Astrocyte of the hippocampus (primary cell): ENCODE measurements at regions not wholly inside any gene's neighbourhood (a gene's known extent, or its start where the extent isn't known, plus 50 kb on each side); places are given as distances from the start of the nearest gene placed in this dataset.

Source experiments
- DNase-seq: peaks from one replicate; pipeline ENCODE4 v3.0.0; 2011; ENCODE audit warnings: low read depth, low spot score

DNA sequence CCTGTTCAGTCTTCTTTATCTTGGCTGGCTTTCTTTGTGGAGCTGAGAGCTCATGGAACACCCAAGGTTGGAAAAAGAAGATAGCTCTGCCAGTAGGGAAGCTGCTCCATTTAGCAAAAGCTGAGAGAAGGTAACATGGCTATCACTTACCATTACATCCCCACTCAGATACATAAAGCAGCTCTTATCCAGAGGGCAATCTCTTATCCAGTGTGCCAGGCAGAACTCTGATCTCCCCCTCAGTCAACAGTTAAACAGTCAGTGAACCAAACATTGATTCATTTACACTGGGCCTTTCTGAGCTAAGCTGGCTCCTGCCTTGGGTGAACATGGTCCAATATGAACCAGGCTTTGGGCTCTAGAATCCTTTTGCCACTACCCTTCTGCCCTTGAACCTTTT is 624.2 kb downstream of the NTRK3 start:
- no peak for DNase-seq

DNA sequence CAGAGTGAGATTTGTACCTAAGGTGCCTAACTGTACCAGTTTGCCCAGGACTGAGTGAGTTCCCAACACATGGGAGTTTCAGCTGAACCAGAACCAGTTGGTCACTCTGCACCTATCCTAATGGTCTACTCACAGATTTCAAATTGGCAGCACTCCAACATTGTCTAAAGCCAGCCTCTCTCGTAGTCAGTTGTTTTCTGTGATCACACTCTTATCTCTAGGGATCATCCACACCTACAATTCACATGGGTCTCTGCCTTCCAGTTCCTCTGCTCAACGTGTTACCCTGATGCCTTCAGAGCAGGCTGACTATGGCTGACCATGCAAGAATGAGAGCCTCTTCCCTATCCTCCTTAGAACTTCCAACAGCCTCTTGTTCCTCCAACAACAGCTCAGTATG is 624.8 kb downstream of the NTRK3 start:
- no peak for DNase-seq

DNA sequence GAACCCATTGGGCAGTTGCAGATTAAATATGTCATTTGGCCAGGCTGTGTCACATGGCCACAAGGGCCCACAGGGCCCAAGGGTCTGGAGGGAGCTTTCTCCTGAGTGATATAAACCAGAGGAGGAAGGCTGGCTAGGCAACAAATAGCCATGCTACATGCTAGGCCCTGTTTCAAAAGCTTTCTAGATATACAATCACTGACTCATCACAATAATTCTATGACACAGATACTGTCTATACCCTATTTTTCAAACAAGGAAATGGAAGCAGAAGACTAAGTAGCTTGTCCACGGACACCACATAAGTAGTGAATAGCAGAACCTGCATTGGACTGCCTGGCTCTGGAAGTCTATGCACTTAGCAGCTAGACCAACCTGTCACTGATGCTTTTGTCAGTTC is 625.4 kb downstream of the NTRK3 start:
- DNase-seq, result no peak

DNA sequence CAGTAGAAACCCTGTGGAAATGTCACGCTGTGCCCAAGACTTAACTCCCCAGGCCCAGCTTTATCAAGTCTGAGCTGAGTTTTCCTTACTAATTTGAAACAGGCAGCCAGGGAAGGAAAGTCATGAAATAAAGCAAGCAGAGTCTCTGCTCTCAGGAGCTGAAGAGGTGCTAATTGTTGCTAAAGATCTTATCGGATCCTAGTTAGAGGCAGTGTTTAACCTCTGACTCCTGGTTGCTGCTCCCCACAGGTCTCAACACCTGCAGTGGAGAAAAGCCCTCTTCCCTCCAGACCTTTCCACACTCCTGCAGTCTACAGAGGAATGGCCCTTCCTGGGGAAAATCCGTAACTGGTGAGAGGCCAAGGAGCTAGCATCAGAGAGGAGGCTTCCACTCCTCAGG is 628.2 kb downstream of the NTRK3 start:
- DNase-seq, result no peak

DNA sequence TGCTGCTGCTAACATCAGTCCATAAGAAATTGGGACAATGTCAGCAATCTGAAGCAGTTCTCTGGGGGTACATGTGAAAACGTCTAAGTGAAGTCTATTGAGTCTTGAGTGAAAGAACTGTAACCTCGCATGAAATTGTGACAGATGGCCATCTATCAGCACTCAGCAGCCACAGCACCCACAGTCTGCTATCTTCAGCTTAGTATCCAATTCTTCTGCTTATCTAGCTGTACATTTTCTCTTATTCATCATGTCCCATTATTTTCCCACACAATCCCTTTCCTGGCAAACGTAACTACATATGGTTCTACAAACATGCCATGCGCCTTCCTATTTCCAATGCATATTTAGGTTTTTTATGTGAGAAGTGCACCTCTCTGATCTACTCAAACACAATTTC is 629.7 kb downstream of the NTRK3 start:
- DNase-seq, result no peak

DNA sequence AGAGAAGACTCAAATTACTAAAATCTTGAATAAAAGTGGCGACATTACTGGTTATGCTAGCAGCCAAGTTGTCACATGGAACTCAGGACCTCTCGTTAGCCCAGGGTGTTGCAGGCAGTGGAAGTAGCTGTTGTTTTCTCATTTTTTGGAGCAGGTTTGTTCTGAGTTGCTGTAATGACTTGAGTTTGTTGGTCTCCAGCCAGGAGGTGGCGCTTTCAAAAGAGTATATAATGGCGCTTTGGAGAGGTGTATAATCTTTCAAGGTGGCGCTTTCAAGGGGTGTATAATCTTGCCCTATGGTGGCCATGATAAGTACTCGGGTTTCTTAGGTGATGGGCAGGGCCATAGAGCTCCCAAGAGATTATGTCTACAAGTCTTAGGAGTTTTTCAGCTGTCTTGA is 632.7 kb downstream of the NTRK3 start:
- DNase-seq, result no peak

DNA sequence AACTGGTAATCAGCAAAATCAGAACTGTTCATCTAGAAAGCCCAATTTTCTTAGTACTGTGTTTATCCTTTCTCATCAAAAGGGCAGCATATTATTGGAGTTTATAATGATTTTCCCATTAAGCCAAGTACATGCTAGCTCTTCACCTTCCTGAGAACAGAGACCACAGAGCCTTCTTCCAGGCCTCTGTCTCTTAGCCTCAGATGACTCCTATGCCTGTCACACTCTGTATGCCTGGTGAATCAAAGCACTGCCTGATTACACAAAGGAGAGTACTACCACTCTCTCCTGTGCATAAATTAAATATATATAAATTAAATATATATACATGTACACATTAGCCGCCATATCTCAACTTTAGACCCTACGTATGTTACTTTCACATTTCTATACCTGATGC is 636.1 kb downstream of the NTRK3 start:
- no peak for DNase-seq

DNA sequence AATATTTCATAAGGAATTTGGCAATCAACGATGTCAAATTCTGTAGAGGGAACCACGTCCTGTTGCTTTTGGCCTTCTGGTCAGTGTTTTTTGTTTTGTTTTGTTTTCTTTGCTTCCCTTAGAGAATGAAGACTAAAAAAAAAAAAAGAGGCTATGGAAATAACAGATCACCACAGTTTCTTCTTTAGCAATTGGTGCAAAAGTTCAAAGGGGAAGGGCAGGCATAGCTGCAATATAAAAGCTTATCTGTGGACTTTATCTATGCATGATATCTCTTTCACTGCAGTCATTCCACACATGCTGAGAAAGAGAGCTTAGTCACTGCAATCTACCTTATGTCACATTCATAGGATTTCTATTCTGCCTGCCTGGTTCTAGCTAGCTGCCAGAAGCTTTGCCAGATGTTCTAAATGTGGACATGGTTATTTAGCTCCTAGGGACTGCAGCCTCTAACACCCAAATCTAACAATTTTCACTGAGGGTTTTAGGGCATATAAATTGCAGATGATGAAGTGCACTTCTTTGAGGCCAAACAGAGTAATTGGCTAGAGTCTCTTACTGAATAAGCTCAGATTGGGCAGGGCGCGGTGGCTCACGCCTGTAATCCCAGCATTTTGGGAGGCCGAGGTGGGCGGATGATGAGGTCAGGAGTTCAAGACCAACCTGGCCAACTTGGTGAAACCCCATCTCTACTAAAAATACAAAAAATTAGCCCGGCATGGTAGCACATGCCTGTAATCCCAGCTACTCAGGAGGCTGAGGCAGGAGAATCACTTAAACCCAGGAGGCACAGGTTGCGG is 637.2 kb downstream of the NTRK3 start:
- DNase-seq, result peak; percentile 83

DNA sequence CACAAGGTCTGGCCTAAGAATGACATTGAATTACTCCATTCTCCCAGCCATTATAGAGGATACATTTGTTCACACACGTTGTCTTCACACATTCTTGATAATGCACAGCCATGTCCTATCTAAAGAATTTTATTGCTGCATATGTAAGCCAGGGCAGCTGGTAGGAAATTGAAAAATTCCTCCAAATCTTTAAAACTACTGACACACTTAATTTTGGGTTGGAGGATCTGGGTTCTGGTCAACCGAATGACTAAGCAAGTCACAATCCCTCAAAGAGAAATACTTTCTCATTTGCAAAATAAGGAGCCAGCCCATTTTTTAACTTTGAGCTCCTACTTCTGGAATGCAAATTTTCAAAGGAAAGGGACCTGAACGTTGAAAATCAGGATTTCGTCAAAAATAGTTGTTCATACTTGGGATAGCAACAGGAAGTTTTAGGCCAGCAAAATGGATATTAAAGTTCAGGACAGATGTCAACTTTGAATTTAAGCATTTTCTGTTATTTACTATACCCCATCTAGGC is 638.3 kb downstream of the NTRK3 start:
- DNase-seq, result no peak

DNA sequence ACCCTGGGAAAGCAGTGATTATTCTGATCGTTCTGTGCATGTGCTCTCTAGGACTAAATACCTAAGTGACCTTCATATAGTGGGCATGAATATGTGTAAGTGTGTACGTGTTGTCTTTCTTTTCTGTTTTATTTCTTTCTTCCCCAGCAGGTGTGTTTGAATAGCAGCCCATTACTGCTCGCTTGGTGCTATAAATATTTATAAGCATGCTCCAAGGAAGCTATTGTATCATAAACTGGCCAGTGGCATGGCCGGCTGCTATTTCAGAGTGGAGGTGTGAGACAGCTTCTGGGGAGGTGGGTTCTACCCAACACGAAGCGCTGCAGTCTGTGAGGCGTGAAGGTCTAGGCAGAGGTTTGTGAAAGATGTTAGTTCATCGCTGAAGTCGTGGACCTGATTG is 641.8 kb downstream of the NTRK3 start:
- DNase-seq, result no peak

DNA sequence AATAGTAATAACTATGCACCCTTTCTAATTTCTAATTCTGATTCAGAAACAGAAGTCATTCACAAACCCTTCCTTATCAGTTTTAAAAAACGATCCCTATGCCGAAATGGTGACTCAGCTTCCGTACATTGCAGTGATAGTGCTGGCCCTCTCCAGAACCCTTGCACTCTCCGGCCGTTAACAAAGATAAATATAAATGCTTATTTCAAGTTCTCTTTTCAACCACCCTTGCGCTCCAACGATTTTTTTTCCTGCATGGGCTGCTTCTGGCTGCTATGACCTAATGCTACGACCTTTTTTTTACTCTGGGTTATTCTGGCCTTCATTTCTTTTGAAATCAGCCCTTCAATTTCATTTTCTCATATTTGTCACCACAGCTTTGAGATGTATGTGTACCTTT is 646.2 kb downstream of the NTRK3 start:
- no peak for DNase-seq

DNA sequence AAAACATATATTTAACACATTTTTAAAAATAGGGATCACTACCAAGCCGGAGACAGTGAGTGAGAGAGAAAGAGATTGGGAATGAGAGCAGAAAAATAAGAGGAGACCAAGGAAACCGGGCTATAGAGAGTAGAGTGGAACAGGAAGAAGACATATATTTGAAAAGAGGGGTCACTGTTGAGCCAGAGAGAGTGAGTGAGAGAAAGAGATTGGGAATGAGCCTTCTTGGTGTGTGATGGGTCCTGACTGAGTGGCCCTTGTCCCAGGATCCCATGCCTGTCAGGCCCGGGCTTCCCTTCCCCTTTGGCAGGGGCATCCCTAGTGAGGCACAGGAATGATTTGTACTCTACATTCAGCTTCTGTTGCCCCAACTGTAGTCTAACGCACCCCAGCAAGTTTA is 646.6 kb downstream of the NTRK3 start:
- DNase-seq, result no peak

DNA sequence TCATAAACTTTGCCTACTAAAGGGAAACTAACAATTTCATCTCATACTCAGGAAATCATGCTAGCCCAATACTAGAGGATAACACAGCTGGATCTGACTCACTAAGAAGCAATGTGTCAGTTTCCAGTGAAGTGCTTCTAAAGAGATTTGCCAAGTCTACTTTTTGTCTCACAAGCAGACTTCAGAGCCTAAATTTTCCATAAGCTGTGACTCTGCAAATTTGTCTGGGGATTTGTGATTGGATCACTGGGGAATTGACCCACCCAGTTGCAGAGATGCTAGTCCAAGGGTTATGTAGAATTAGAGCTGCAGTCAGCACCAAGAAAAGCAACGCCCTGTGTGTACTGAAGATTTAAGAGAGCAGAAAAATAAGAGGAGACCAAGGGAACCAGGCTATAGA is 647.1 kb downstream of the NTRK3 start:
- DNase-seq, result peak; percentile 82

DNA sequence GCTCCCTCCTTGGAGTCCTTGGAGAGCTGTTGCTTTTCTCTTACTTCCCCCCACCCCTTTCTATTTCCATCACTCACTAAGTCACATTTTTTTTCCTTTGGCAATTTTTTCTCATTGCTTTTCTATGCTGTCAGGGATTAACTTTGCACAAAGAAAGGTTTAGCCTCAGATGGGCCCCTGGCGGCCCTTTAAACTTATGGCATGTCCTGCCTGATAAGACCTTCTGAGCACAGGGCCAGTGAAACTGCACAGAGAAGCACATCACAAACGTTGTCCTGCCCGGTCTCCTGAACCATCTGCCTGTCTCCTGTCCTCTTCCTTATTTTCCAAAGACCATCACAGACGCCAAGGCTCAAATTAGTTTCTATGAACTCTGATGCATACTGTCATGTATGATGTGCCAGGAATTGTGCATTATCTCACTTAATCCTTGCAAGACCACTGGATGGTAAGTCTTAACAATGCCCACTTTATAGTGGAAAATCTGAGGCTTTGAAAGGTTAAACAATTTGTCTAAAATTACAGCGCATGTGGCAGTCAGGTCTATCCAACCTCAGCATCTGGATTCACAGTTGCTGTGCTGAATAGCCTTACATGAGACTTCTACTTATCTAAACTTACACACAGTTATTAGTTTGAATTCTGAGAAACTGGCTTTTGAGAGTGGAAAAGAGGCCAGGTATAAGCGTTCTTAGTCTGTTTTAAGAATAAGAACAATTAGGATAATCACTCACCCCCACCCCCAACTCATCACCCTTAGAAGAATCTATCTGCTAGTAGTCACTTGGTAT is 648.1 kb downstream of the NTRK3 start:
- DNase-seq, result no peak

DNA sequence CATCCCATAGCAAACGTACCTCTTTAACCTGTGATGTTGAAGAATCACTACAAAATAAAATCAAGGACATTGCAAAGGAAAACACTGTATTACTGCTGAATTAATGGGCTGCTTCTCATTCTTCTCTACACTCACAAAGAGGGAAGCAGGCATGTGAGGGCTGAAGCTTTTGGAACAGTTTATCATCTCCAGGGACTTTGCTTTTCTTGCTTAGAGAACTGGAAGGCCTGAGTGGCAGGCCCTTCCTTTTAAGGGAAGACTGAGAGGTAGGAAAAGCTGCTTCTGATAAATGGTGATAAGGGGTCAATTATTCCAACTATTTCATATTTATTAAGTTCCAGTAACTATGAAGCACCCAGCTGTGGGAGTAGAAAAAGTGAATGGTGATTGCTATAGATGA is 649.6 kb downstream of the NTRK3 start:
- DNase-seq, result no peak

DNA sequence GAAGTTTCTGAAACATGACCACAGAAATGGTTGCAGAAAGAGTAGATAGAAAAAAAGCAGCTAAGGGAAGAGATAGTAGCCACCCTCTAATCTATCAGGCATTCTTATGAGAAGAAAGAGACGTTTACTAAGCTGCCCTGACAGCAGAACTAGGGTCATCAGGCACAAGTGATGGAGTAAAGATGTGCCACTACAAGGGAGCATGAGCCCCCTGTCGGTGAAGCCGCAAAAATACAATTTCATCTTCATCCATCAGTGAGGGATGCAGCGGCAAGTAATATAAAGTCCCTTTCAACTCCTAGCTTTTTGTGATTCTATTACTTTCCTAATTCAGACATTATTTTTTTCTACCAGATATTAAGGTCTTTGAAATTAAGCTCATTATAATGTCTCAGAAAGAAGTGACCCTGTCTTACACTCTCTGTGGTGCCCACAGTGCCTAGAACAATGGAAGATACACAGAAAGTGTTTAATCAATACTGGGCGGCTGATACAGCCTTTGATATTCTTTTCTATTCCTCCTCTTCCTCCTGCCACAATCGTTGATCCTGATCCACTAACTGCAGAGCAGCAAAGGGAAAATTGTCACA is 651.6 kb downstream of the NTRK3 start:
- DNase-seq, result no peak

DNA sequence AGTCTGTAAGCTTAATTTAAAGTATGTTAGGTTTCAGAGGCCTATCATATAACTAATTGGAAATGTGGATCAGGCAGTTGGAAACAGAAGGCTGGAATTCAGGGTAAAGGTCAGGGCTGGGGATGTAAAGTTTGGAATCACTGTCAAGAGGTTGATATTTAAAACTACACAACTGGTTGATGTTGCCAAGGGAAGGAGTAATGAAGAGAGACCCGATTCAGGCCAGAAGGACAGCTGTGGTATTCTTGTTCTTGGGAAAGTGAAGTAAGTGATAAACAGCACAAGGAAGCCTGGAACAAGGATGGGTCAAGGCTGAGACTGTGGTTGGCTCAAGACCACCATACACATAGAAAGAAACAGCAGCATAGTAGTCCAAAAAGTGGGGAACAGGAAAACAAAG is 654.2 kb downstream of the NTRK3 start:
- DNase-seq, result no peak

DNA sequence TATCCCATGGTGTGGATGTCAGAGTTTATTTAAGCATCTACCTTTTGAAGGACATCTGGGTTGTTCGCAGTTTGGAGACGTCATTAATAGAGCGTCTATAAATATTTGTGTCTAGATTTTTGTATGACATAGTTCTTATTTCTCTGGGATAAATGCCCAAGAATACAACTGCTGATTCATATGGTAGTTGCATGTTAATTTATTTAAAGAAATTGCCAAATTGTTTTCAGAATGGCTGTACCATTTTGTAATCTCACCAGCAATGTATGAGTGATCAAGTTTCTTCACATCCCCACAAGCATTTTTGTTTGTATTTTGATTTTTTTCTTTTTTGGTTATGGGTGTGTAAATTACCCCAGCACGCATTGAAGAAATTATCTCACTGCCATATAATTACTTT is 656.9 kb downstream of the NTRK3 start:
- DNase-seq, result no peak

DNA sequence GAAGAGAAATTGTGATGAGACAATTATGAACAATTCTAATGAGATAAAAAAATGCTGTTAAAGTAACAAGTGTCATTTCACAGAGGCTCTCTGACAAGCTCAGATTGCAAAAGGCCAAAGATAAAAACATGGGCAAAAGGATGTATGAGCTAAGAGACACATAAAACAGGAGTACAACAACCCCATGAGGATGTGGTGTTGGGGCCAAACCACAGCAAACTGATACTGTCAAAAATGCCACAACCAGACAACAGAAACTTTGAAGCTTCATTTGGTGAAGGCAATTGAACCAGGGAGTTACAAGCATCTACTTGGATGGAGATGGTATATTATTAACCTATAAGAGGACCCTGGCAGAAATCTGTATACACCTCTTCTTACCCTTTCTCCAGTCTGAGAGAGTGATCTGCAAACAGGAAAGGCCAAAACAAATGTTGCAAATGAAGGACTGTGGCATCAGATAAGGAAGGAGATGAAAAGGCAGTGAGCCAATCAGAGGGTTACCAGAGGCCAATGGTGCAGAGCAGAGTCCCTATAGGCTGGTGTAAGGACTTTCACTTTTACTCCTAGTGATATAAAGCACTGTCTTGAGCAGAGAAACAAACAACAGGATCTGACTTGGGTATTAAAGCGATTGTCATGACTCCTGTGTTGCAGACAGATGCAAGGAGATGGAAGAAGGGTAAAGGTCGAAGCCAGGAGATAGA is 659.0 kb downstream of the NTRK3 start:
- DNase-seq, result no peak

DNA sequence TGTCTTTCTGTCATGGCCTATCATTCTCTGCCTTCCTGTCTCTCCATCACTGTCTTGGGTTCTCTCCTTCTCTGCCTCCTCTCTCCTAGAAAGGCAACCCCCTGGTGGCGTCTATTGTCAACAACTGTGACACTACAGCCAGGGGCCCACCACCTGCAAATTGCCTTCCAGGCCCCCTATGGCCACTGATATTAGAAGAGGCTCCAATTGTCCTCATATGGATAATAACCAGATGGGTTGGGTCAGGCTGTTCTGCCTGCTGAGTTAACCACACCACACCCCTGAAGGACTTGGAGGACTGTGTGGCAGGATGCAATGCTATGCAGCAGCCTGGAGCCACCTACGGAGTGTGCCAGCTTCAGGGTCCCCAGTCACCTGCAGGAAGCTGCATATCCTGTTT is 665.0 kb downstream of the NTRK3 start:
- no peak for DNase-seq

DNA sequence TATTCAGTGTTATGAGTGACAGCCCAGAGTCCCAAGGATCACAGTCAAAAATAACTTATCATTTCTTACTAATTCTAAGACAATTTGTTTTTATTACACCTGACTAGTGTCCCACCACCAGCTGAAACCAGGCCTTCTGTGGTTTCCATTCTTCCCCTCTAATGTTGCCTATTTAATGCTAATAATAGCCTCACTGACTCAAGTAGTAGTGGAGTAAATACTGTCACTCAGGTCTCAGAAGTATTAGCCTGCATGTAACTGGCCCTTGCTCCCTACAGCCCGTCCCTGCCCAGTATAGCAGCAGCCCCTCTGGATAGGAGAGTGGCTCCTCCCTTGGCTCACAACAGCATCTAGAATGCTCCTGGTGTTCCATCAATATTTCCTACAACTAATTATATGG is 665.5 kb downstream of the NTRK3 start:
- DNase-seq, result no peak

DNA sequence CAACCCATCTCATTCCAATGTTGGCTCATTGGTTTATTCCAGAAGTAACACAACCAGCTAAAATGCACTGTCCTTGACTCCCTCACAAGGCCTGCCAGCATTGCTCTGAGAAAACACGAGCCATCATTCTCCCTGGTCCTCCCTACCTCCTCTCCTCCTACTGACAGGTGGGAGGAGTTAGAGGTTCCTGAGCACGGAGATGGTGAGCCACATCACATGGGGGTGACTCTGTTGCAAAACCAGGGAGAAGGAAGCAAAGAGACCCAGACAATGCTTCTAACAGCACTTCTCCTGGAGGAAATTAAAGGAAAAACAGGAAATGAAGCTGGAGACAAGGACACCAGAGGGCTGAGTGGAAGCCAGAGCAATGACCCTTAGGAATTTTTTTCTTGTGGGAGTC is 667.4 kb downstream of the NTRK3 start:
- no peak for DNase-seq
